Natural killer cell treated with Interleukin-12 subunit alpha and Interleukin-12 subunit beta and Interleukin-15 and Interleukin-18, amount 100 ng/mL, for 72 hours (primary cell): ENCODE measurements at regions not wholly inside any gene's neighbourhood (a gene's known extent, or its start where the extent isn't known, plus 50 kb on each side); places are given as distances from the start of the nearest gene placed in this dataset.

Experiments used
- ATAC-seq, 2 donors: fragments of 150-1000 bp; cut with Tn5 transposase in 1 of 2; sonication (Bioruptor Pico), chemical (Tn5 transposase) in 1 of 2; 2 replicates each; pipeline ENCODE4 v1.10.0; 2021
- DNase-seq: peaks from one replicate; pipeline ENCODE4 v3.0.0; 2022; ENCODE audit warnings: low spot score
- H3K27ac Mint-ChIP-seq, 2 donors: 1 replicate in 1 of 2; 2 replicates in 1 of 2; pipeline ENCODE4 v1.8.0; 2022; ENCODE audit warnings: mixed read lengths in 2 of 2, mild to moderate bottlenecking in 1 of 2, moderate library complexity in 1 of 2
- H3K27me3 Mint-ChIP-seq, 2 donors: 1 replicate in 1 of 2; 2 replicates in 1 of 2; pipeline ENCODE4 v1.8.0; 2022; ENCODE audit warnings: mixed read lengths in 2 of 2
- H3K36me3 Mint-ChIP-seq: one replicate; pipeline ENCODE4 v1.8.0; 2022; ENCODE audit warnings: mixed read lengths
- H3K4me1 Mint-ChIP-seq, 2 donors: 1 replicate in 1 of 2; 2 replicates in 1 of 2; pipeline ENCODE4 v1.8.0; 2022; ENCODE audit warnings: low read depth in 2 of 2, mixed read lengths in 2 of 2, mild to moderate bottlenecking in 1 of 2
- H3K4me3 Mint-ChIP-seq: one replicate; pipeline ENCODE4 v1.8.0; 2022; ENCODE audit warnings: mixed read lengths
- H3K9me3 Mint-ChIP-seq: 2 replicates; pipeline ENCODE4 v1.8.0; 2022; ENCODE audit warnings: mixed read lengths

GRCh38 chr6:81988446-81988845, 236.0 kb upstream of the TENT5A start:
- ATAC-seq (no peak), DNase-seq (no peak)
- Mint-ChIP-seq H3K36me3 (no peaks in the 10 kb centered on the region), H3K9me3 (peaks cover 7% of the 10 kb centered on the region), H3K27ac (no peak overlapping the region), H3K4me1 (no peaks in the 10 kb centered on the region), H3K4me3 (no peak overlapping the region), H3K27me3 (no peaks in the 10 kb centered on the region)

GRCh38 chr6:81987293-81987692, 234.8 kb upstream of the TENT5A start:
- H3K9me3 Mint-ChIP-seq, result peaks cover 7% of the 10 kb centered on the region

DNA sequence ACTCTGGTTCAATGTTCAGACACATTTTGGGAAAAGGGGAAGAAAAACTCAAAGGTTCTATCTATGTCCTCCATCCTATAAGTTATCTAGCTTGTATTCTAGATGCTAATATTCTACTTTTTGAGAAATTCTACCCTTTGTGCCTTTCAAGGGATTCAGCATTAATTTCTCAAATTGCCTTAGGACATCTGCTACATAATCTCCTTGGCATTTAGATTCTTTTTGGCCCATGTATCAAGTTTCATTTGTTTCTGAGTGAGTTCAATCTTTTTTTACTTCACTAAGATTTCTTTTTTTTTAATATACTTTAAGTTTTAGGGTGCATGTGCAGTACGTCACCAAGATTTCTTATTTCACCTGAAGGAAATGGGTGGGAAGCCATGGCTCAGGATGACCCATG, 232.7 kb upstream of the TENT5A start:
- Mint-ChIP-seq H3K4me1 (peaks cover 0 to 3% of the 10 kb centered on the region in 2 donors), H3K27me3 (no peaks in the 10 kb centered on the region), H3K4me3 (no peak overlapping the region), H3K36me3 (no peaks in the 10 kb centered on the region), H3K9me3 (peaks cover 7% of the 10 kb centered on the region), H3K27ac (no peak overlapping the region)
- no peak for DNase-seq
- ATAC-seq, result no peak

More at GRCh38 chr6:81987293-81987692, 234.8 kb upstream of the TENT5A start:
- DNase-seq (no peak), ATAC-seq (no peak)
- H3K36me3 Mint-ChIP-seq, result no peaks in the 10 kb centered on the region
- H3K4me1 Mint-ChIP-seq, result no peaks in the 10 kb centered on the region
- no peak overlapping the region for H3K4me3 Mint-ChIP-seq
- no peak overlapping the region for H3K27ac Mint-ChIP-seq
- no peaks in the 10 kb centered on the region for H3K27me3 Mint-ChIP-seq

- ATAC-seq (no peak), DNase-seq (no peak)
- peaks cover 5 to 7% of the 10 kb centered on the region in 2 donors for H3K4me1 Mint-ChIP-seq
- H3K27me3 Mint-ChIP-seq, result no peaks in the 10 kb centered on the region
- no peak overlapping the region for H3K4me3 Mint-ChIP-seq
- H3K27ac Mint-ChIP-seq, result no peak overlapping the region
- no peaks in the 10 kb centered on the region for H3K36me3 Mint-ChIP-seq
- peaks cover 10% of the 10 kb centered on the region for H3K9me3 Mint-ChIP-seq
These were observed 232.1 kb upstream of the TENT5A start for GRCh38 chr6:81984599-81984998.

DNA sequence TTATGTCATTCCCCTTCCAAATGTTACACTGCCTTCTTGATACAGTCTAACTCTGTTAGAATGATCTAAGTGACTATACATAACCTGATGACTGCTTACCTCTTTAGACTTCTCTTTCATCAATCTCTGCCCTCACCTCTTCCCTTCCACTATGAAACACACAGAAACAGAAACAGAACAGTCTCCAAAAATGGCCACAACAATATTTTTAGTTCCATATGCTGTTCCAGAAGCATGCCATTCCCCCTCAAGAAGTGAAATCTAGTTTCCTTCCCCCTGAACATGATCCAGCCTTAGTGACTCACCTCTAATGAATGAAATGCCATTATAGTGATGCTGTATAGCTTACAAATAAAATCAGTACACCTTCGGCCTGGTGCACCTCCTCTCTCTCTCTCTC, 229.3 kb upstream of the TENT5A start:
- DNase-seq (no peak), ATAC-seq (no peak)
- H3K4me1 Mint-ChIP-seq, result peaks cover 5 to 11% of the 10 kb centered on the region in 2 donors
- no peak overlapping the region for H3K27ac Mint-ChIP-seq
- peaks cover 5% of the 10 kb centered on the region for H3K9me3 Mint-ChIP-seq
- H3K27me3 Mint-ChIP-seq, result no peaks in the 10 kb centered on the region
- no peak overlapping the region for H3K4me3 Mint-ChIP-seq
- no peaks in the 10 kb centered on the region for H3K36me3 Mint-ChIP-seq

- Mint-ChIP-seq H3K27me3 (no peaks in the 10 kb centered on the region), H3K36me3 (no peaks in the 10 kb centered on the region), H3K9me3 (peaks cover 6% of the 10 kb centered on the region), H3K27ac (no peak overlapping the region), H3K4me3 (no peak overlapping the region), H3K4me1 (peaks cover 5 to 11% of the 10 kb centered on the region in 2 donors)
- no peak for DNase-seq
- no peak for ATAC-seq
These were observed 227.3 kb upstream of the TENT5A start for GRCh38 chr6:81979767-81980166.

- Mint-ChIP-seq H3K4me1 (peaks cover 5 to 11% of the 10 kb centered on the region in 2 donors), H3K9me3 (peaks cover 6% of the 10 kb centered on the region), H3K4me3 (no peak overlapping the region), H3K27me3 (no peaks in the 10 kb centered on the region), H3K36me3 (no peaks in the 10 kb centered on the region), H3K27ac (no peak overlapping the region)
- DNase-seq, result no peak
- no peak for ATAC-seq
These were observed 226.8 kb upstream of the TENT5A start for GRCh38 chr6:81979329-81979728.

GRCh38 chr6:81978230-81978629, 225.7 kb upstream of the TENT5A start:
- DNase-seq (no peak), ATAC-seq (no peak)
- H3K36me3 Mint-ChIP-seq, result no peaks in the 10 kb centered on the region
- H3K27me3 Mint-ChIP-seq, result no peaks in the 10 kb centered on the region
- H3K4me1 Mint-ChIP-seq, result peaks cover 5 to 11% of the 10 kb centered on the region in 2 donors
- no peak overlapping the region for H3K27ac Mint-ChIP-seq
- peaks cover 6% of the 10 kb centered on the region for H3K9me3 Mint-ChIP-seq
- no peak overlapping the region for H3K4me3 Mint-ChIP-seq

DNA sequence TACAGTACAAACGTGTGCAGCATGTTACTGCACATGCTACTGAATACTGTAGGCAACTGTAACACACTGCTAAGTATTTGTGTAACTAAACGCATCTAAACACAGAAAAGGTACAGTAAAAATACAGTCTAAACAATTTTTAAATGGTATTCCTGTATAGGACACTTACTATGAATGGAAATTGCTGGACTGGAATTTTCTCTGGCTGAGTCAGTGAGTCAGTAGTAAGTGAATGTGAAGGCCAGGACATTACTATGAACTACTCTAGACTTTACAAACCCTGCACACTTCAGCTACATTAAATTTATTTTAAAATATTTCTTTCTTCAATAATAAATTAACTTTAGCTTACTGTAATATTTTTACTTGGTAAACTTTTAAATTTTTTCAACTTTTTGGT, 225.0 kb upstream of the TENT5A start:
- Mint-ChIP-seq H3K9me3 (peaks cover 12% of the 10 kb centered on the region), H3K4me1 (peaks cover 5 to 11% of the 10 kb centered on the region in 2 donors), H3K27me3 (no peaks in the 10 kb centered on the region), H3K27ac (no peak overlapping the region), H3K36me3 (peaks cover 7% of the 10 kb centered on the region), H3K4me3 (no peak overlapping the region)
- DNase-seq (no peak), ATAC-seq (no peak)

DNA sequence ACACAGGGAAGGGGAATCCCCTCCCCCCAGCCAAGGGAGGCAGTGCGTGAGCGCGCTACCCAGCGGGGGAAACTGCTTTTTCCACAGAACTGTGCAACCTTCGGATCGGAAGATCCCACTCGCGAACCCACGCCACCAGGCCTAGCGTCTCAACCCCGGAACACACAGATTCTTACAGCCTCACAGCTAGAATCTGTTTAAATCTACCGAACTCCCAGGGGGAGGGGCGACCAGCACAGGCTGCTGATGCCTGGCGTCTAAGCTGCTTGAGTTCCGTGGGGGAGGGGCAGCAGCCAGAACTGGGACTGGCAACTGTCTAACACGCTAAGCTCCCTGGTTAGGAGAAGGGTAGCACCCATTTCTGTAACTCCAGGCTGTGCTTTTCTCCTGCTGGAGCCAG, 217.3 kb upstream of the TENT5A start:
- H3K9me3 Mint-ChIP-seq, result peaks cover 16% of the 10 kb centered on the region
- ATAC-seq (no peak), DNase-seq (no peak)
- peaks cover 18% of the 10 kb centered on the region for H3K36me3 Mint-ChIP-seq
- no peaks in the 10 kb centered on the region for H3K4me1 Mint-ChIP-seq
- H3K27me3 Mint-ChIP-seq, result no peaks in the 10 kb centered on the region
- no peak overlapping the region for H3K27ac Mint-ChIP-seq
- H3K4me3 Mint-ChIP-seq, result no peak overlapping the region

GRCh38 chr6:81969011-81969410, 216.5 kb upstream of the TENT5A start:
- Mint-ChIP-seq H3K36me3 (peaks cover 18% of the 10 kb centered on the region), H3K27me3 (no peaks in the 10 kb centered on the region), H3K4me3 (no peak overlapping the region), H3K4me1 (no peaks in the 10 kb centered on the region), H3K27ac (no peak overlapping the region), H3K9me3 (peaks cover 16% of the 10 kb centered on the region)
- ATAC-seq, result no peak
- DNase-seq, result no peak

DNA sequence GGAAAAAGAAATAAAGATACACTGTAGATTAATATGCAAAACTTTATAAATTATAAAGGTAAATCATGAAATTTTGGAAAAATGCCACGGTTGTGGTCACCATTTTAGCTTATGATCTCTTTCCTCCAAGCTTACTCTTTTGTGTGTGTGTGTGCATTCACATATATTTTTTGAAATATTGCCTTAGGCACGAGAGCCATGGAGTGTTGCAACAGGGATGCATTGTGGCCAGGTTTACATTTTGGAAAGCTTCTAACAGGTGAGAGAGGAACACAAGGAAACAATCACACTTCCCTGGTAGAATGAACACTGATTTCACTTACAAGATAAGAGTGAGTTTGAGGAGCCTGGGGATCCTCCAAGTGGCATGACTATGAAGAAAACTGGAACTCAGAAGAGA, 214.5 kb upstream of the TENT5A start:
- Mint-ChIP-seq H3K4me3 (no peak overlapping the region), H3K27ac (no peak overlapping the region), H3K4me1 (no peaks in the 10 kb centered on the region), H3K9me3 (peaks cover 9% of the 10 kb centered on the region), H3K27me3 (no peaks in the 10 kb centered on the region), H3K36me3 (peaks cover 6% of the 10 kb centered on the region)
- ATAC-seq (no peak), DNase-seq (no peak)

DNA sequence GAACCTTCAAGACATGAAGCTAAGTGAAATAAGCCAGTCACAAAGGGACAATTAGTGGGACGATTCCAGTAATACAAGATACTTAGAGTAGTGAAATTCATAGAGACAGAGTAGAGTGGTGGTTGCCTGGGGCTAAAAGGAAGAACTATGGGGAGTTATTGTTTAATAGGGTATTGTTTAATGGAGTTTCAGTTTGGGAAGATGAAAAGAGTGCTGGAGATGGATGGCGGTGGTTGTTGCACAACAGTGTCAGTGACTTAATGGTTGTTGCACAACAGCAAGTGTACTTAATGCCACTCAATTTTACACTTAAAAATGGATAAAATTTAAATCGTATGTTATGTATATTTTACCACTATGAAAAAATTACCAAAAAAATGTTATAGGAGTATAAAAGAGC, 209.7 kb upstream of the TENT5A start:
- Mint-ChIP-seq H3K4me3 (no peak overlapping the region), H3K27me3 (no peaks in the 10 kb centered on the region), H3K9me3 (no peaks in the 10 kb centered on the region), H3K27ac (no peak overlapping the region), H3K4me1 (no peaks in the 10 kb centered on the region), H3K36me3 (no peaks in the 10 kb centered on the region)
- no peak for DNase-seq
- no peak for ATAC-seq

DNA sequence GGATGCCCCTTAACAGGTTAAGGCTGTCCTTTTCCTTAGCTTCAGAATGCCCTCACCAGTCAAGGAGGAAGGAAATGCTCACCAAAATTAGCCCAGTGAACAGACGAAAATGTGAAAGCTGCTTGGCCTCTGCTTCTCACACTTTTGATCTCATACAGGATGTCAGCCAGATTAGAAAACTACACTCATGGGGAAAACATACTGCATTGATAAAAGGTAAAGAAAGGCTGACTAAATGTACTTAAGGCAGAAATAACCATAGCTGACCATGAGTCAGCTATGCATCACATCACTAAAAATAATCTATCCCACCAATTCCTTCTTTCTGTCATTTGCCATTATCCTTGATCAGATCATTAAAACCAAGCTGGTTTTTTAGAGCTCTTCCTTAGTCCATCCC, 198.4 kb upstream of the TENT5A start:
- no peak overlapping the region for H3K4me3 Mint-ChIP-seq
- H3K9me3 Mint-ChIP-seq, result peaks cover 4% of the 10 kb centered on the region
- no peaks in the 10 kb centered on the region for H3K36me3 Mint-ChIP-seq
- no peaks in the 10 kb centered on the region for H3K27me3 Mint-ChIP-seq
- H3K4me1 Mint-ChIP-seq, result no peaks in the 10 kb centered on the region
- ATAC-seq (no peak), DNase-seq (no peak)
- no peak overlapping the region for H3K27ac Mint-ChIP-seq

DNA sequence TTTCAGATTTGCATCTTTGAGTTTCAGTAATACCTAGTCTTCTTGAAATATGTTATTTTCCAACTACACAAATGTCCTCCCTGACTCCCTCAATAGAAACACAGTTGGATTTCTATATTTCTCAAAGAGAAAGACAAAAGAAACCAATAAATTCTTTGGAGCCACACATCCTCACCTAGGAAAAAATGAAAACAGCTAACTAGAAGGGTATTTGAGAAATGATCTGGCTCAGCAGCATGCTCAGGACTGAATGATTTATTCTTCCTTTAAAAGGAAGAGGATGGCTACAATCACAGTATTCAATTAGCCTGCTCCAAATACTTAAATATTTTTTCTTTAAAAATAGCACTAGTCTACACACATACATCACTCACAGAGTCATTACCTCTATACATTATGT, 196.4 kb upstream of the TENT5A start:
- H3K27me3 Mint-ChIP-seq, result no peaks in the 10 kb centered on the region
- H3K9me3 Mint-ChIP-seq, result peaks cover 5% of the 10 kb centered on the region
- no peaks in the 10 kb centered on the region for H3K36me3 Mint-ChIP-seq
- no peak overlapping the region for H3K27ac Mint-ChIP-seq
- no peak overlapping the region for H3K4me3 Mint-ChIP-seq
- H3K4me1 Mint-ChIP-seq, result no peaks in the 10 kb centered on the region
- ATAC-seq (no peak), DNase-seq (no peak)
